Right lobe of liver (tissue), 6 donors: ENCODE measurements at regions not wholly inside any gene's neighbourhood (a gene's known extent, or its start where the extent isn't known, plus 50 kb on each side); places are given as distances from the start of the nearest gene placed in this dataset.

Experiments used
- ATAC-seq, 4 donors: fragments of 200-7000 bp; cut with Tn5 transposase; one replicate each; pipeline ENCODE4 v1.9.1; 2020; ENCODE audit warnings: mild to moderate bottlenecking in 4 of 4, moderate library complexity in 4 of 4
- DNase-seq, 3 donors: peaks; one replicate each; pipeline ENCODE4 v3.0.0-alpha.2; 2020
- H3K27ac ChIP-seq, 3 donors: fragments of 200-600 bp; one replicate each; pipeline ENCODE4 v1.8.0; 2022
- H3K27me3 ChIP-seq, 2 donors: fragments of 200-600 bp; one replicate each; pipeline ENCODE4 v1.8.0; 2022
- H3K36me3 ChIP-seq, 4 donors: fragments of 200-600 bp; sonication (generic) in 1 of 4; one replicate each; pipeline versions ENCODE4 v1.5.1 to v1.8.0; 2017 to 2022; ENCODE audit warnings: control low read depth in 1 of 4
- H3K4me1 ChIP-seq, 4 donors: fragments of 200-600 bp; sonication (generic) in 1 of 4; one replicate each; pipeline versions ENCODE4 v1.5.1 to v1.8.0; 2017 to 2022; ENCODE audit warnings: control low read depth in 1 of 4
- H3K4me3 ChIP-seq, 3 donors: fragments of 200-600 bp; one replicate each; pipeline ENCODE4 v1.8.0; 2022
- H3K9me3 ChIP-seq, 4 donors: fragments of 200-600 bp; sonication (generic) in 1 of 4; one replicate each; pipeline versions ENCODE4 v1.5.1 to v1.8.0; 2017 to 2022; ENCODE audit warnings: control low read depth in 1 of 4
- CTCF ChIP-seq, 4 donors: fragments of 200-600 bp in 3 of 4; fragments of 450-650 bp in 1 of 4; IDR thresholded peaks; one replicate each; pipeline versions ENCODE4 v1.5.1 to v1.8.0; 2016 to 2022; ENCODE audit warnings: antibody characterized with exemption in 4 of 4, mild to moderate bottlenecking in 2 of 4
- POLR2A ChIP-seq: fragments of 450-650 bp; IDR thresholded peaks from one replicate; pipeline ENCODE4 v1.6.1; 2017; ENCODE audit warnings: antibody characterized with exemption, mild to moderate bottlenecking
- WGBS: methylation state at CpG from one replicate; pipeline ENCODE4 v1.1.6; 2018; ENCODE audit warnings: low coverage, low lambda C conversion rate; ENCODE audit not compliant: insufficient coverage; ENCODE audit errors: missing lambda C conversion rate; 5-methylcytosine and 5-hydroxymethylcytosine counted together
- intact Hi-C, 2 donors: fragments of 100-400 bp; cut with DNase I; formaldehyde crosslinking; loops; one replicate each; pipeline versions ENCODE4 v1.11.2 to v1.14.1; 2022
- donor health status: DM: no; HTN: yes; CAD: no.
- donor health status: DM: no; HTN: no; CAD: no.
- donor health status: DM: no; HTN: no; CAD: no.
- donor health status: DM: no; HTN: yes; CAD: no.
- donor health status: DM: no; HTN: yes; CAD: no.

- H3K36me3 ChIP-seq = no peaks in the 10 kb centered on the region
- no peaks in the 10 kb centered on the region for H3K27me3 ChIP-seq
- DNase-seq (no peak), ATAC-seq (no peak)
- no peaks in the 10 kb centered on the region for H3K4me1 ChIP-seq
- intact Hi-C loops = no loop called here
- H3K4me3 ChIP-seq = no peak overlapping the region
- H3K27ac ChIP-seq = no peak overlapping the region
- TF ChIP-seq POLR2A (no peak), CTCF (IDR thresholded peaks at IDR 0.05) (no peak)
- no peaks in the 10 kb centered on the region for H3K9me3 ChIP-seq
Observed at GRCh38 chr12:18008642-18009041, 81.4 kb downstream of the RERGL start.

GRCh38 chr12:17999174-17999801 is 90.7 kb downstream of the RERGL start:
- intact Hi-C loops = no loop called here

GRCh38 chr12:17992002-17992656 is 97.9 kb downstream of the RERGL start:
- peak; percentile 48 to 69 (median 62) for TF ChIP-seq CTCF (IDR thresholded peaks at IDR 0.05)
- TF ChIP-seq POLR2A = no peak
- Histone ChIP-seq H3K9me3 (no peaks in the 10 kb centered on the region), H3K27me3 (no peaks in the 10 kb centered on the region), H3K27ac (no peak overlapping the region), H3K36me3 (no peaks in the 10 kb centered on the region), H3K4me3 (no peak overlapping the region), H3K4me1 (no peaks in the 10 kb centered on the region)
- DNase-seq (no peak), ATAC-seq (peak; percentile 43 to 59 (median 52))
- intact Hi-C loops = no loop called here
- WGBS = 27% methylated on average over 6 of the region's 6 CpGs

More at GRCh38 chr12:17999174-17999801, 90.7 kb downstream of the RERGL start:
- WGBS = 38% methylated on average over 2 of the region's 2 CpGs
- TF ChIP-seq POLR2A (no peak), CTCF (IDR thresholded peaks at IDR 0.05) (no peak)
- H3K9me3 ChIP-seq = no peaks in the 10 kb centered on the region
- no peak for DNase-seq
- H3K36me3 ChIP-seq = no peaks in the 10 kb centered on the region
- H3K27me3 ChIP-seq = no peaks in the 10 kb centered on the region
- H3K27ac ChIP-seq = no peak overlapping the region
- no peak overlapping the region for H3K4me3 ChIP-seq
- no peaks in the 10 kb centered on the region for H3K4me1 ChIP-seq
- ATAC-seq = no peak

- Histone ChIP-seq H3K36me3 (no peaks in the 10 kb centered on the region), H3K27ac (no peak overlapping the region), H3K9me3 (no peaks in the 10 kb centered on the region), H3K4me1 (no peaks in the 10 kb centered on the region), H3K27me3 (no peaks in the 10 kb centered on the region), H3K4me3 (no peak overlapping the region)
- peak in 1 of 3 donors; percentile 13 for DNase-seq
- intact Hi-C loops = no loop called here
- 9% methylated on average over 3 of the region's 3 CpGs for WGBS
- TF ChIP-seq POLR2A = no peak
- no peak for TF ChIP-seq CTCF (IDR thresholded peaks at IDR 0.05)
- peak in 1 of 4 donors; percentile 34 for ATAC-seq
Observed at GRCh38 chr12:17982556-17982955, 107.4 kb downstream of the RERGL start.
